ENCODE measurements at regions not wholly inside any gene's neighbourhood (a gene's known extent, or its start where the extent isn't known, plus 50 kb on each side); places are given as distances from the start of the nearest gene placed in this dataset.
A peak's percentile ranks its signal among the peaks of the same experiment; 100 is the strongest.

DNA sequence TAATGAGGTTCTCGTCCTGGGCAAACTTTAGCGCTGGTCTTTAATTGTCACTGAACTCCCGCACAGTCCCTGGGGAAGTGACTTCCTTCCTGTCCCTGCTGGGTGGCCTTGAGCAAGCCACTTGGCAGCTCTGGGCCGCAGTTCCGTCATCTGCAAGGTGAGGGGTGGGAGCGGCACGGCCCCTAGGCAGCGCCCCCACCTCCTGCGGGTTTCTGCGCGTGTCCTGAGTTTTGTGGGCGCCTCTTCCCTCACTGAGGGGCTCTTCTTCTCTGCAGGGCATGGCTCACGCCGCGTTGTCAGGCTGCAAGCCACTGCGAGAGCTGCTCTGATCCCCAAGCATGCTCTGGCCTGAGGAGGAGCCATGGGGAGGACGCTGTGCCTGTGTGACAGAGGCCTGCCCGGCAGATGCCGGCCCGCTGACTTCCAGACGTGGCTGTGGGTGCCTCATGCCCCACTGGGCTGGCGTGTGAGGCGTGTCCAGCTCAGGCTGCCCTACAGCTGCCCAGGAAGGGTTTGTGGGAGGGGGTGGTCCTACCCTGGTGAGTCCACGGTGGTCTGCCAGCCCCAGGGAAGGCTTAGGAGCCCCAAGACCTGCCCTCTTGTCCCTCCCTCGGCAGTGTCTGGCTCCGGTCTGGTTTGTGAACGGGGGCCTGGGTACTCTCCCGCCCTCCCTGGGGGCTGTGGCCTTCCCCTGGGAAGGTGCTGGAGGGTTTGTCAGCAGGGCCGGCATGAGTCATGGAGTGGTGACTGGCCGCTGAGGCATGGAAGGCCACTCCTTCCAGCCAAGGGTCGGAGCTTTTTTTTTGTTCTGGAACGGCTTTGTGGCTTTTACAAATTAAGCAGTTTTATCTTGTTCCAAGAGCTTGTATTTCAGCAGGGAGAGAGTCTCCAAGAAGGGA, 182.0 kb downstream of the SEC14L1 start:
- peak overlapping the region; percentile 90 to 94 for H3K9ac ChIP-seq (ENCODE audit: insufficient read depth in 1 of 2, low read depth in 2 of 2, low read length in 2 of 2)
- peaks cover 84% of the 10 kb centered on the region for H3K79me2 ChIP-seq (ENCODE audit: control insufficient read depth, insufficient read depth, low read length)
- WGBS (ENCODE audit: insufficient coverage, low coverage, missing lambda C conversion rate), result 1% methylated on average over 30 of the region's 32 CpGs
- ChIA-PET POLR2A (interaction anchor here (0.5 to 3.0 kb wide), 14 partner anchors 9 to 594 kb away, joined by 3 to 22 read pairs (median 4); no protein-coding TSS in a partner anchor), CTCF (ENCODE audit: low intra/inter-chr PET ratio) (no interaction called here)
- peaks cover 21% of the 10 kb centered on the region; the same call in 1 of the 3 replicates for H3K36me3 ChIP-seq (ENCODE audit: control insufficient read depth, insufficient read depth, low read length)
- H3K9me3 ChIP-seq (replicated peaks; ENCODE audit: control insufficient read depth, insufficient read depth, low read depth, low read length), result no peaks in the 10 kb centered on the region
- peak overlapping the region; percentile 89 for H3K4me2 ChIP-seq (ENCODE audit: insufficient read depth, low read length)
- ATAC-seq (peak; percentile 68), FAIRE-seq (peak; percentile 89), DNase-seq (ENCODE audit: extremely low read depth in 1 of 4, low spot score in 3 of 4) (peak; percentile 62 to 87 (median 71))
- peaks cover 31% of the 10 kb centered on the region; the same call in 1 of the 2 replicates for H4K20me1 ChIP-seq (replicated peaks; ENCODE audit: control insufficient read depth, insufficient read depth, low read length)
- in situ Hi-C loops (cut with MboI), result no loop called here
- peak overlapping the region; percentile 65 for H3K4me3 ChIP-seq
- H2AFZ ChIP-seq (ENCODE audit: low read depth, low read length), result peak overlapping the region; percentile 62
- peaks cover 7% of the 10 kb centered on the region for H3K9me1 ChIP-seq (ENCODE audit: control insufficient read depth, insufficient read depth, low read length)
- TSS peak; percentile 28 for BruUV-seq (replicated peaks)
- no peaks in the 10 kb centered on the region for H3K27me3 ChIP-seq (ENCODE audit: control insufficient read depth in 2 of 2, insufficient read depth in 2 of 2, low read length in 2 of 2)
- peaks cover 44 to 79% of the 10 kb centered on the region in 2 experiments for H3K4me1 ChIP-seq (replicated peaks in 1 of 2; ENCODE audit: control insufficient read depth in 2 of 2, insufficient read depth in 2 of 2, low read length in 2 of 2)
- peak overlapping the region; percentile 84 for H3K27ac ChIP-seq (ENCODE audit: extremely low read depth, low read depth, low read length)
- intact Hi-C loops (cut with micrococcal nuclease), result loop anchor here (2.0 kb wide), 1 partner anchor 42 kb away; no protein-coding TSS in a partner anchor
- no peak for TF ChIP-seq MAFF (IDR thresholded peaks at IDR 0.05; ENCODE audit: low read length)
- TF ChIP-seq, protein P1, sequence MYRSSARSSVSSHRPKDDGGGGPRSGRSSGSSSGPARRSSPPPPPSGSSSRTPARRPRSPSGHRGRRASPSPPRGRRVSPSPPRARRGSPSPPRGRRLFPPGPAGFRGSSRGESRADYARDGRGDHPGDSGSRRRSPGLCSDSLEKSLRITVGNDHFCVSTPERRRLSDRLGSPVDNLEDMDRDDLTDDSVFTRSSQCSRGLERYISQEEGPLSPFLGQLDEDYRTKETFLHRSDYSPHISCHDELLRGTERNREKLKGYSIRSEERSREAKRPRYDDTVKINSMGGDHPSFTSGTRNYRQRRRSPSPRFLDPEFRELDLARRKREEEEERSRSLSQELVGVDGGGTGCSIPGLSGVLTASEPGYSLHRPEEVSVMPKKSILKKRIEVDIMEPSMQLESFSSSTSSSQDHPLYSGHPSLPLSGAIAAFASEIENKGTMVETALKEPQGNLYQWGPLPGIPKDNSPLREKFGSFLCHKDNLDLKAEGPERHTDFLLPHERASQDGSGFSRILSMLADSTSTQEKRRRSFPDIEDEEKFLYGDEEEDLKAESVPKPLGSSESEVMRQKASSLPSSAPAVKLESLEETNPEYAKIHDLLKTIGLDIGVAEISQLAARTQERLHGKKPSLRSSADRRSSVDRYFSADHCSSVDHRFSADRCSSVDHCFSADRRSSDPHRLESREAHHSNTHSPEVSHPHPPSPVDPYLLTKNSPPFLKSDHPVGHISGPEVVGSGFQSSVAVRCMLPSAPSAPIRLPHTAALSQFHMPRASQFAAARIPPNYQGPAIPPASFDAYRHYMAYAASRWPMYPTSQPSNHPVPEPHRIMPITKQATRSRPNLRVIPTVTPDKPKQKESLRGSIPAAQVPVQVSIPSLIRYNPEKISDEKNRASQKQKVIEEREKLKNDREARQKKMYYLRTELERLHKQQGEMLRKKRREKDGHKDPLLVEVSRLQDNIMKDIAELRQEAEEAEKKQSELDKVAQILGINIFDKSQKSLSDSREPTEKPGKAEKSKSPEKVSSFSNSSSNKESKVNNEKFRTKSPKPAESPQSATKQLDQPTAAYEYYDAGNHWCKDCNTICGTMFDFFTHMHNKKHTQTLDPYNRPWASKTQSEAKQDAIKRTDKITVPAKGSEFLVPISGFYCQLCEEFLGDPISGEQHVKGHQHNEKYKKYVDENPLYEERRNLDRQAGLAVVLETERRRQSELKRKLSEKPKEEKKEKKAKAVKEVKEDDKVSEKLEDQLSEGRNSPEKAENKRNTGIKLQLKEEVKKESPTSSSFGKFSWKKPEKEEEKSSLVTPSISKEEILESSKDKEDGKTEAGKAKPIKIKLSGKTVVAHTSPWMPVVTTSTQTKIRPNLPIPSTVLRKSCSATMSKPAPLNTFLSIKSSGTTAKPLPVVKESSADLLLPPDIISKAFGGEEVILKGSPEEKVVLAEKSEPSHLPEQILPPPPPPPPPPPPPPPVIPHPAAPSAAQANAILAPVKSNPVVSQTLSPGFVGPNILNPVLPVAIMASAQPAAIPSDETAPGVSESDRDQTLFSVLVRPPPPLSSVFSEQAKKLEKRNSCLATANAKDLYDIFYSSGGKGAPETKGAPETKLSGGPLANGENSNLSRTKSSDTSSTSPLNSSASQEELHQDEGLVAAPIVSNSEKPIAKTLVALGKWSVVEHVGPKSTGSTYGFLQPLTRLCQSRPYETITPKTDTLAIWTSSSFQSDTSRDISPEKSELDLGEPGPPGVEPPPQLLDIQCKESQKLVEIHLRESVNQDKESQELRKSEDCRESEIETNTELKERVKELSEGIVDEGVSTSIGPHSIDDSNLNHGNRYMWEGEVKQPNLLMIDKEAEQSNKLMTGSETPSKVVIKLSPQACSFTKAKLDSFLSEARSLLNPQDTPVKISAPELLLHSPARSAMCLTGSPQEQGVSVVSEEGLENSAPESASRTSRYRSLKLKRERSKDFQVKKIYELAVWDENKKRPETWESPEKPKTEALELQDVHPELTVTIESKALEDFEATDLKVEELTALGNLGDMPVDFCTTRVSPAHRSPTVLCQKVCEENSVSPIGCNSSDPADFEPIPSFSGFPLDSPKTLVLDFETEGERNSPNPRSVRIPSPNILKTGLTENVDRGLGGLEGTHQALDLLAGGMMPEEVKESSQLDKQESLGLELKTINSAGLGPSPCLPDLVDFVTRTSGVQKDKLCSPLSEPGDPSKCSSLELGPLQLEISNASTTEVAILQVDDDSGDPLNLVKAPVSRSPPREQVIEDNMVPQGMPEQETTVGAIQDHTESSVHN (IDR thresholded peaks at IDR 0.05; ENCODE audit: borderline replicate concordance in 1 of 2, low read depth in 1 of 2), result peak in 1 of 2 experiments; percentile 32; a peak in 1 of 4 replicates
- no peak for TF ChIP-seq RAD51 (IDR thresholded peaks at IDR 0.05; ENCODE audit: borderline replicate concordance, low read depth)
- TF ChIP-seq ZNF263 (CRISPR knock-in tag; IDR thresholded peaks at IDR 0.05; ENCODE audit: borderline replicate concordance), result peak; percentile 100
- no peak for TF ChIP-seq POU5F1 (IDR thresholded peaks at IDR 0.05; ENCODE audit: borderline replicate concordance, low read depth, low read length, partially characterized antibody)
- peak; percentile 51 for TF ChIP-seq TAF1 (IDR thresholded peaks at IDR 0.05; ENCODE audit: control insufficient read depth, extremely low read depth, insufficient read depth, low read length, severe bottlenecking)
- no peak for TF ChIP-seq CCAR2 (IDR thresholded peaks at IDR 0.05; ENCODE audit: low read depth, low read length)
- TF ChIP-seq CBX5 (IDR thresholded peaks at IDR 0.05; ENCODE audit: borderline replicate concordance, low read depth), result no peak
- no peak for TF ChIP-seq ELF4 (CRISPR knock-in tag; IDR thresholded peaks at IDR 0.05)
- TF ChIP-seq NUFIP1 (IDR thresholded peaks at IDR 0.05; ENCODE audit: partially characterized antibody), result no peak
- TF ChIP-seq, protein P2, sequence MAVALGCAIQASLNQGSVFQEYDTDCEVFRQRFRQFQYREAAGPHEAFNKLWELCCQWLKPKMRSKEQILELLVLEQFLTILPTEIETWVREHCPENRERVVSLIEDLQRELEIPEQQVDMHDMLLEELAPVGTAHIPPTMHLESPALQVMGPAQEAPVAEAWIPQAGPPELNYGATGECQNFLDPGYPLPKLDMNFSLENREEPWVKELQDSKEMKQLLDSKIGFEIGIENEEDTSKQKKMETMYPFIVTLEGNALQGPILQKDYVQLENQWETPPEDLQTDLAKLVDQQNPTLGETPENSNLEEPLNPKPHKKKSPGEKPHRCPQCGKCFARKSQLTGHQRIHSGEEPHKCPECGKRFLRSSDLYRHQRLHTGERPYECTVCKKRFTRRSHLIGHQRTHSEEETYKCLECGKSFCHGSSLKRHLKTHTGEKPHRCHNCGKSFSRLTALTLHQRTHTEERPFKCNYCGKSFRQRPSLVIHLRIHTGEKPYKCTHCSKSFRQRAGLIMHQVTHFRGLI (CRISPR knock-in tag; IDR thresholded peaks at IDR 0.05), result no peak
